Neuron (in vitro differentiated cells): ENCODE measurements at regions not wholly inside any gene's neighbourhood (a gene's known extent, or its start where the extent isn't known, plus 50 kb on each side); places are given as distances from the start of the nearest gene placed in this dataset.
"Not testable (repeated sequence)": the region's sequence is repeated elsewhere in the genome, so short reads cannot be mapped to it uniquely, and the experiment has no call there.

Experiments used
- H2AFZ ChIP-seq: one replicate; pipeline ENCODE4 v1.6.1; 2013; ENCODE audit warnings: low read depth, mild to moderate bottlenecking, inconsistent platforms, low read length, moderate library complexity
- H3K27me3 ChIP-seq: one replicate; pipeline ENCODE4 v1.6.1; 2013; ENCODE audit warnings: low read length; ENCODE audit not compliant: insufficient read depth
- H3K36me3 ChIP-seq: one replicate; pipeline ENCODE4 v1.6.1; 2013; ENCODE audit warnings: low read length; ENCODE audit not compliant: insufficient read depth
- H3K4me1 ChIP-seq: one replicate; pipeline ENCODE4 v1.6.1; 2013; ENCODE audit warnings: low read length; ENCODE audit not compliant: insufficient read depth
- H3K4me3 ChIP-seq: 2 replicates; pipeline ENCODE4 v1.5.1; 2013; ENCODE audit warnings: mild to moderate bottlenecking, low read length, moderate library complexity
- H3K9me3 ChIP-seq: one replicate; pipeline ENCODE4 v1.6.1; 2013; ENCODE audit warnings: low read length

GRCh38 chr6:48957781-48958180 lies 505.3 kb downstream of the MMUT start:
- Histone ChIP-seq H3K9me3 (no peaks in the 10 kb centered on the region), H2AFZ (no peak overlapping the region), H3K27me3 (no peaks in the 10 kb centered on the region), H3K36me3 (no peaks in the 10 kb centered on the region), H3K4me3 (no peak overlapping the region), H3K4me1 (no peaks in the 10 kb centered on the region)

GRCh38 chr6:48951917-48952316 lies 511.1 kb downstream of the MMUT start:
- no peaks in the 10 kb centered on the region for H3K9me3 ChIP-seq
- no peaks in the 10 kb centered on the region for H3K36me3 ChIP-seq
- H3K4me3 ChIP-seq: no peak overlapping the region
- no peak overlapping the region for H2AFZ ChIP-seq
- no peaks in the 10 kb centered on the region for H3K4me1 ChIP-seq
- H3K27me3 ChIP-seq: no peaks in the 10 kb centered on the region

GRCh38 chr6:48944276-48944675 lies 518.8 kb downstream of the MMUT start:
- not testable (repeated sequence) for H3K4me1 ChIP-seq, H3K9me3 ChIP-seq, H3K4me3 ChIP-seq, H2AFZ ChIP-seq, H3K27me3 ChIP-seq, H3K36me3 ChIP-seq

- Histone ChIP-seq H3K9me3 (no peaks in the 10 kb centered on the region), H3K27me3 (no peaks in the 10 kb centered on the region), H2AFZ (no peak overlapping the region), H3K36me3 (no peaks in the 10 kb centered on the region), H3K4me1 (no peaks in the 10 kb centered on the region), H3K4me3 (no peak overlapping the region)
Observed at GRCh38 chr6:48933136-48933535, 529.9 kb downstream of the MMUT start.

GRCh38 chr6:48928937-48929336 lies 534.1 kb downstream of the MMUT start:
- Histone ChIP-seq H3K36me3 (no peaks in the 10 kb centered on the region), H3K27me3 (no peaks in the 10 kb centered on the region), H3K4me3 (no peak overlapping the region), H3K9me3 (no peaks in the 10 kb centered on the region), H2AFZ (no peak overlapping the region), H3K4me1 (no peaks in the 10 kb centered on the region)

- Histone ChIP-seq H3K27me3 (no peaks in the 10 kb centered on the region), H3K9me3 (no peaks in the 10 kb centered on the region), H3K4me3 (no peak overlapping the region), H3K36me3 (no peaks in the 10 kb centered on the region), H3K4me1 (no peaks in the 10 kb centered on the region), H2AFZ (no peak overlapping the region)
Observed at GRCh38 chr6:48922837-48923236, 540.2 kb downstream of the MMUT start.

GRCh38 chr6:48919555-48919954 lies 543.5 kb downstream of the MMUT start:
- Histone ChIP-seq H3K4me3 (no peak overlapping the region), H2AFZ (no peak overlapping the region), H3K27me3 (no peaks in the 10 kb centered on the region), H3K9me3 (no peaks in the 10 kb centered on the region), H3K4me1 (no peaks in the 10 kb centered on the region), H3K36me3 (no peaks in the 10 kb centered on the region)

- H3K4me1 ChIP-seq: no peaks in the 10 kb centered on the region
- H3K27me3 ChIP-seq: no peaks in the 10 kb centered on the region
- H2AFZ ChIP-seq: no peak overlapping the region
- H3K4me3 ChIP-seq: no peak overlapping the region
- H3K36me3 ChIP-seq: no peaks in the 10 kb centered on the region
- no peaks in the 10 kb centered on the region for H3K9me3 ChIP-seq
Observed at GRCh38 chr6:48917233-48917632, 545.8 kb downstream of the MMUT start.

- Histone ChIP-seq H3K4me3 (no peak overlapping the region), H3K4me1 (no peaks in the 10 kb centered on the region), H3K36me3 (no peaks in the 10 kb centered on the region), H2AFZ (no peak overlapping the region), H3K9me3 (no peaks in the 10 kb centered on the region), H3K27me3 (no peaks in the 10 kb centered on the region)
Observed at GRCh38 chr6:48916607-48917006, 546.4 kb downstream of the MMUT start.

GRCh38 chr6:48915591-48915990 lies 547.5 kb downstream of the MMUT start:
- Histone ChIP-seq H3K4me3 (no peak overlapping the region), H3K36me3 (no peaks in the 10 kb centered on the region), H3K27me3 (no peaks in the 10 kb centered on the region)

GRCh38 chr6:48912503-48912902 lies 550.5 kb downstream of the MMUT start:
- H3K4me1 ChIP-seq: no peaks in the 10 kb centered on the region
- no peaks in the 10 kb centered on the region for H3K36me3 ChIP-seq
- no peak overlapping the region for H2AFZ ChIP-seq
- no peaks in the 10 kb centered on the region for H3K9me3 ChIP-seq
- no peaks in the 10 kb centered on the region for H3K27me3 ChIP-seq
- no peak overlapping the region for H3K4me3 ChIP-seq

More at GRCh38 chr6:48915591-48915990, 547.5 kb downstream of the MMUT start:
- Histone ChIP-seq H3K9me3 (no peaks in the 10 kb centered on the region), H2AFZ (no peak overlapping the region), H3K4me1 (no peaks in the 10 kb centered on the region)

- H3K9me3 ChIP-seq: no peaks in the 10 kb centered on the region
- no peaks in the 10 kb centered on the region for H3K27me3 ChIP-seq
- no peaks in the 10 kb centered on the region for H3K4me1 ChIP-seq
- no peak overlapping the region for H2AFZ ChIP-seq
- H3K4me3 ChIP-seq: no peak overlapping the region
- H3K36me3 ChIP-seq: no peaks in the 10 kb centered on the region
Observed at GRCh38 chr6:48904809-48905208, 558.2 kb downstream of the MMUT start.

GRCh38 chr6:48894469-48894868 lies 568.6 kb downstream of the MMUT start:
- H3K27me3 ChIP-seq: no peaks in the 10 kb centered on the region

GRCh38 chr6:48893048-48893447 lies 570.0 kb downstream of the MMUT start:
- Histone ChIP-seq H2AFZ (no peak overlapping the region), H3K27me3 (no peaks in the 10 kb centered on the region), H3K4me1 (no peaks in the 10 kb centered on the region), H3K36me3 (no peaks in the 10 kb centered on the region), H3K9me3 (no peaks in the 10 kb centered on the region), H3K4me3 (no peak overlapping the region)

More at GRCh38 chr6:48894469-48894868, 568.6 kb downstream of the MMUT start:
- H3K9me3 ChIP-seq: no peaks in the 10 kb centered on the region
- no peak overlapping the region for H2AFZ ChIP-seq
- H3K4me1 ChIP-seq: no peaks in the 10 kb centered on the region
- H3K36me3 ChIP-seq: no peaks in the 10 kb centered on the region
- no peak overlapping the region for H3K4me3 ChIP-seq
